Ovary (tissue), 3 donors: ENCODE measurements at regions not wholly inside any gene's neighbourhood (a gene's known extent, or its start where the extent isn't known, plus 50 kb on each side); places are given as distances from the start of the nearest gene placed in this dataset.

Experiments
- EP300 ChIP-seq: sonication (generic); formaldehyde crosslinking; IDR thresholded peaks from one replicate; pipeline ENCODE4 v1.6.1; 2017; ENCODE audit warnings: antibody characterized with exemption
- POLR2A ChIP-seq: fragments of 450-650 bp; IDR thresholded peaks from one replicate; pipeline ENCODE4 v1.6.1; 2017; ENCODE audit warnings: antibody characterized with exemption, mild to moderate bottlenecking, moderate library complexity
- TF ChIP-seq, protein P1 (sequence below), 3 donors: fragments of 450-650 bp in 2 of 3; fragments of 200-600 bp in 1 of 3; IDR thresholded peaks; one replicate each; pipeline versions ENCODE4 v1.5.1 to v1.8.0; 2016 to 2022; ENCODE audit warnings: antibody characterized with exemption in 3 of 3, mild to moderate bottlenecking in 1 of 3
- donor health status: DM: no; HTN: no; CAD: no.

DNA sequence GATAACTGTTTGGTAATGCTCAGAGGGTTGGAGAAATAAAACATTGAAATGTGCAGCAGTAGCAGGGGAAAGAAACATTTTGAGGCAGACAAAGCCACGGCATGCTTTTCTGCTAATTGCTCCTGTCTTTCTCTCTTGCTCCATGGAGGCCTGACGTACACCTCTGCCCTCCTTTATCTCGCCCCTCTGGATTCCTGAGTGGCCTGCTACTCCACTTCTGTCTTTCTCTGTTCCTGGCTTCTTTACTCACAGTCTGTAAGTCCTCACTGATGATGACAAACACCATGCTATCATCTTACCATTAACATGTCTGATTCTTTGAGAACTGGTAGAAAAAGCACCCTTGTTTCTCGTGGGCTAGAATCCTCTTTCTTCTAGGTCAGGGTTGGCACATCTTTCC lies 392.9 kb downstream of the MEIS1 start:
- TF ChIP-seq, protein P1, sequence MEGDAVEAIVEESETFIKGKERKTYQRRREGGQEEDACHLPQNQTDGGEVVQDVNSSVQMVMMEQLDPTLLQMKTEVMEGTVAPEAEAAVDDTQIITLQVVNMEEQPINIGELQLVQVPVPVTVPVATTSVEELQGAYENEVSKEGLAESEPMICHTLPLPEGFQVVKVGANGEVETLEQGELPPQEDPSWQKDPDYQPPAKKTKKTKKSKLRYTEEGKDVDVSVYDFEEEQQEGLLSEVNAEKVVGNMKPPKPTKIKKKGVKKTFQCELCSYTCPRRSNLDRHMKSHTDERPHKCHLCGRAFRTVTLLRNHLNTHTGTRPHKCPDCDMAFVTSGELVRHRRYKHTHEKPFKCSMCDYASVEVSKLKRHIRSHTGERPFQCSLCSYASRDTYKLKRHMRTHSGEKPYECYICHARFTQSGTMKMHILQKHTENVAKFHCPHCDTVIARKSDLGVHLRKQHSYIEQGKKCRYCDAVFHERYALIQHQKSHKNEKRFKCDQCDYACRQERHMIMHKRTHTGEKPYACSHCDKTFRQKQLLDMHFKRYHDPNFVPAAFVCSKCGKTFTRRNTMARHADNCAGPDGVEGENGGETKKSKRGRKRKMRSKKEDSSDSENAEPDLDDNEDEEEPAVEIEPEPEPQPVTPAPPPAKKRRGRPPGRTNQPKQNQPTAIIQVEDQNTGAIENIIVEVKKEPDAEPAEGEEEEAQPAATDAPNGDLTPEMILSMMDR (IDR thresholded peaks at IDR 0.05), result no peak
- TF ChIP-seq POLR2A, result no peak
- no peak for TF ChIP-seq EP300
